HG03520 (cell line): ENCODE measurements at regions not wholly inside any gene's neighbourhood (a gene's known extent, or its start where the extent isn't known, plus 50 kb on each side); places are given as distances from the start of the nearest gene placed in this dataset.

ENCODE experiments used
- ATAC-seq: cut with Tn5 transposase; IDR thresholded peaks from one replicate; pipeline ENCODE4 v1.9.1; 2021; ENCODE audit warnings: mild to moderate bottlenecking, moderate library complexity; ENCODE audit not compliant: unreplicated experiment

GRCh38 chr9:89764217-89764616 lies 159.4 kb downstream of the GADD45G start:
- ATAC-seq: no peak

DNA sequence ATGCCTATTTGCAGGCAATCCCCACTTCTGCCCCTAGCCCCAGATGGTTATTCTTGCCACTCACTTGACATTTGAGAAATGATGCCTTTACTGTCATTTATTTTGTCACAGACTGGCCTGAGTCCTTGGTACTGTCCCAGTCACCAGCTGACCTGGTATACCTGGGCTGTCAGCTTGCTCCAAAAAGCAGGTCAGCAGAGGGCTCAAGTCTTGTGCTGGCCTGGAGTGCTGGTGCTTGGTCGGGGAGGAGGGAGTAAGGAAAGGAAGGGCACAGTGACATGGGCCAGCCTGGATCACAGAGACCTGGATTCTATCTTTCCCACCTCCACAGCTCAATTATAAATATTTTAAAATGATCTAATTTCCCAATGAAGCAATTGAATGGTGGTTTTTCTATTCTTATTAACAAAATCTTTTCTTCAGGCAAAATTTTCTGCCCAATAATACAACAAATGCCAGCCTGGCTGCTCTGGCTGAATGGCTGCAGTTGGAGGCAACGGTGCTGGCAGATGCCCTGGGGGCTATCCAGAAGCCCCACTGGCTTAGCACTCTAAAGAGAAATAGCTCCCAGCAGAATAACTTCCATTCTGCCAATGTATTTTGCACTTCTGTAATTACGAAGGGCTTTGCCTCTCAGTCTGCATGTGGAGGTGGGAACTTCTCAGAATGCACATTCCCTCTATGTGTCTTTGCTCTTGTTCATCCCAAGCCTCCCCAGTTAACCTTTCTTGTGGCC lies 160.6 kb downstream of the GADD45G start:
- ATAC-seq: no peak

GRCh38 chr9:89766991-89767390 lies 162.2 kb downstream of the GADD45G start:
- no peak for ATAC-seq

- ATAC-seq: no peak
Observed at GRCh38 chr9:89768051-89768450, 163.2 kb downstream of the GADD45G start.

GRCh38 chr9:89768650-89769071 lies 163.8 kb downstream of the GADD45G start:
- no peak for ATAC-seq

- ATAC-seq: no peak
Observed at GRCh38 chr9:89770531-89771174, 165.8 kb downstream of the GADD45G start.

DNA sequence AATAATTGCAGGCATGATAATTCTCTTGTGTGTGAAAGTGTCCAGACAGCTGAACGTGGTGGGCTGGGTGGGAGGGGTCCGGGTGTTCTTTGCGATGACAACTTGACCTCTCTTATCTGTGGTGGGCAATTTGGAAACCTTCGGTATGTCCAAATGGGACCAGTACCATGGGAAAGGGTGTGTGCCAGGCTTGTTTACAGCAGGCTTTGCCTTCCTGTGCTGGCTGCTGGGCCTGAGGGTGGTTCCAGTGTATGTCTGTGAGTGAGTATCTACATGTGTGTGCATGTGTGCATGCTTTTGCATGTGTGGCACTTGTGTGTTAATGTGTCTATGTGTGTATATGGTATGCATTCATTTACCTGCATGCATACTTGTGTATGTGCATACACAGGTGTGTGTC lies 166.4 kb downstream of the GADD45G start:
- ATAC-seq: no peak

DNA sequence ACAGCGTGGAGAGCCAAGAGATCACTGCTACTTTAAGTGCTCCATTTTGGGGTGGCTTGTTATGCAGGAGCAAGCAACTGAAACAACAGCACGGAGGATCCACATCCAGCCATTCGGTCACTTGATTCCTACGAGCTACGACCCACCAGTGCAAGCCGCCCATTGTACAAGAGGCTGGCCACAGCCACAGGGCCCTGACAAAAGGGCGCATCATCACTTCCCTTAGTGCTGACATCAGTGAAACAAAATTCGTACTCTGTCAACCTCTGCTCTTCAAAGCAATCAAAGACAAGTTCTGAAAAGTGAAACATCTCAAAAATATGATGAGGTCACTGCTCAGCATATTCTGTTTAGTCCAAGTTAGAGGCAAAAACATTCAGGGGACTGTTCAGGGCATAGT lies 168.4 kb downstream of the GADD45G start:
- ATAC-seq: no peak

DNA sequence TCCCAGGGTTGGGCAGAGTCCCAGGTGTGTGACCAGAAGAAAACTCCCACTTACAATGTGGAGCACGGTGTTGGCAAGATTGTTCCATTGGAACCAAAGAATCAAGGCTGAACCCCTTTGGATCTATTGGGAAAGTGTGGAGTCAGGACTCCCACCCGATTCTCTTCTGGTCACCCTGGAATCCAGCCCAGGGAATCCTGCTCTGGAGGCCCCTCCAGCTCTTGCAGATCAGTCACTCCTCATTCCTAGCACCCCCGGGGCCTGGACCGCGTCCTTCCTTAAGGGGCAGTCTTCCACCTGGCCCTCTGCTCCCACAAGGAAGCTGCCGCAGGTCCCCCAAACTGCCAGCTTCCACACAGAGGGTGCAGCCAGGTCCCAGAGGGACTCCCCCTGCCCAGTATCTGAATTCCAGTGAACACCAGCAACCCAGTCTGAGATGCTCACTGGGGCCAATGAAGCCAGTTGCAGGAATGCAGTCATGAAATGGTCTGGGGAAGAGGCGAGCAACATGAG lies 170.1 kb downstream of the GADD45G start:
- no peak for ATAC-seq

DNA sequence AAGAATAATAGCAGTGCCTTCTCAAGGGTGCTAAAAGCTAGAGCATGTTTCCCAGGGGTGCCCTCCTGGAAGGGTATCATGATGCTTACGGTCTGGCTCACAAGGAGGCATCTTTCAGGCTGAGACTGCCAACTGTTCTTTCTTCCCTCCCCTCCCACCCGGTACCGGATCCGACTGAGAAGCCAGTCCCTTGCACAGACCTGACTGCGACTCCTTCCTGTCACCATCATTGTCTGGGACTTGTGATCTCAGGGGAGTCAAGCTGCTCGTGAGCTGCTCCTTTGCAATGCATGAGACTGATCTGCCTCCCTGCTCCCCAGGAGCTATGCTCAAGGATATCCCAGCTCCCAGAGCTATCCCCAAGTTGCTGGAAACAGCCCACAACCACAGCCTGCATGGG lies 170.8 kb downstream of the GADD45G start:
- ATAC-seq: no peak

- no peak for ATAC-seq
Observed at GRCh38 chr9:89776795-89777525, 172.1 kb downstream of the GADD45G start.

- ATAC-seq: no peak
Observed at GRCh38 chr9:89777544-89777943, 172.7 kb downstream of the GADD45G start.

DNA sequence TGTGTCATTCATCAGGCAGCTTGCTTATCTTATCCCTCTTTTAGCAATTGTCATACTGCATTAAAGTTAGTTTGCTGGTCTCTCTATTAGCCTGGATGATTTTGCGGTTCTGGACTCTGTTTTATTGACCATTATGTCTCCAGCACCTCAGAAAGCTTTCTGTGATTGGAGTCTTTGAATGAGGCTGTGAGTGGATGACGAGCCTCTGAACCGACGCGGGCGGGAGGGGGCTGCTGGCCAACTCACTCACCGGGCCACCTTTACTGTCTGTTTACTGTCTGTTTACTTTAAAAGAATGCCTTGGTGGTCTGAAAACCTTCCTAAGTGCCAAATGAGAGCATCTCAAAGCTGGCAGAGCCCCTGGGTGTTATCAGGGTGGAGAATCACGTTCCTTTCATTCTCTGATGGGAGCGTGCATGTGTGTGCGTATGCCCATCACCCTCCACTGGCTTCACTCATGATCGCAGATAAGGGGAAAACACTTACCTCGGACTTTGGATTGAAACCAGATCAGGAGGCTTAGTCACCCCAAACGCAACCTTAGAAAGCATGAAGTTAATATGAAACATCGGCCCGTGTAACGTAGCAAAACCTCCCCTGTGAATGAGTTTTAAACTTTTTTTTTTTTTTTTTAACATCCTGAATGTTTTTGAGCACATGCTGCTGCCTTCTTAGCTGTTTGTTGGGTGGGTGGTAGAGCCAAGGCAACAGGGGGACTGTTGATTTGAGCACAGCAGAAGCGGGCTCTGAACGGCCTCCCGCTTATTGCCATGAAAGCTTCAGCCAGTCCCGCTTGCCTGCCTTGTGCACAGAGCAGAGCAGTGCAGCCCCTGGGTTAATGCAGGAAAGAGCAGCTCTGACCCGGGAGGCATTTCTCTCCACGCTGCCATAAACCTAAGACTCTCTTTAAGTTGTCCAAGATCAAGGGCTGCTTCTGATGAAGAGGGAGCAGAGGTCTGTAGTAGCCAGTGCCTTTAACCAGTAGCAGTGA lies 173.6 kb downstream of the GADD45G start:
- no peak for ATAC-seq

DNA sequence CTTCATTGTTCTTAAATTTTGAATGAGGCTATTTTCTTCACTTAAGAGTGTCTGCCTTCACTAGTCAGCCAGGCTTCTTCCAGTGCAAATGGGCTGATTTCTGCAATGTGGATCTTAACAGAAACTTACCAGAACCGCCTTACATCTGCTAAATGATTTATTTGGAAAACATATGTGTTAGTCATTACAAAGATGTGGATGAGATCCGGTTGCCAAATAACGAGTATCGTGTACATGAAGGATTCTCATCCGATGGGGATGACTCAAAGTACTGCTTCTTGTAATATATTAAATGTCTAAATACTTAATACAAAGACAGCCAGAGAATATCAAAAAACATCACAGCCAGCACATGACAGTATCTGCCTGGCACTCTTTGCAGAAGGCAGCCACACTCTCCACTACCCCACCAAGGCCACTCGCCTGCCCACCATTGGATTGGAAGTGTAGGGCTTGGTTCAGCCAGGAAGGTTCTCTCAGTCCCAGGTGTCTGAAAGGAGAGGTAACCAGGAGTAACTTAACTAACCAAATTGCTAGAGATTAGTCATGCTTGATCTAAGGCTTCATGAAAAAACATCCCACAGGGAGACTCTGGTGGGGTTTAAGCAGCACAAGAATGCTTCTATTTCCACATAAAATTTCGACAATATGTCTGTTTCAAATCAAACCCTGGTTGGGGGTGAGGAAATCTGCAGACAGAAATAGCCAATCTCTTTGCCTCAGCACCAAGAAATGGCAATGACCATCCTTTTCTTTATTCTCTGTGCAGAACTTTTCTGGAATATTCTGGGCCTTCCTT lies 174.8 kb downstream of the GADD45G start:
- ATAC-seq: no peak

DNA sequence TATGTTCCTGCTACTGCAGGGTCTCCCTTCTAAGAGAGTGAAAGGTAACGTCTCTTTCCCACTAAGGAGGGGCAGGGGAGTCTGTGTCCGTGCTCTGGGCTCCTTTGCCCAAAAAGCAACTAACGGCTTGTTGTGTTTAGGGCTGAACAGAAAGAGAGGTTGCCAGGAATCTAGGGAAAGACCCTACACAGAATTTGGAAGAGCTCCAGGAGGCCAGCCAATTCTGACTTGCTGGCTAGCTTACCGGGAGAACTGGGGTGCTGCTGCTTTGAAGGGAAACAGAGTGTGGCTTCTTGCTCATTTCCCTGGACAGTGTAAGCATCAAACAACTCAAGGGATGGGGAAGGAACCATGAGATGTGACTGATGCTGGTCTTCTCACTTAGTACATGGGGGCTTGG lies 176.1 kb downstream of the GADD45G start:
- ATAC-seq: no peak

GRCh38 chr9:89781838-89782540 lies 177.2 kb downstream of the GADD45G start:
- no peak for ATAC-seq

GRCh38 chr9:89786655-89787054 lies 181.8 kb downstream of the GADD45G start:
- ATAC-seq: no peak

- ATAC-seq: no peak
Observed at GRCh38 chr9:89787595-89787994, 182.8 kb downstream of the GADD45G start.

DNA sequence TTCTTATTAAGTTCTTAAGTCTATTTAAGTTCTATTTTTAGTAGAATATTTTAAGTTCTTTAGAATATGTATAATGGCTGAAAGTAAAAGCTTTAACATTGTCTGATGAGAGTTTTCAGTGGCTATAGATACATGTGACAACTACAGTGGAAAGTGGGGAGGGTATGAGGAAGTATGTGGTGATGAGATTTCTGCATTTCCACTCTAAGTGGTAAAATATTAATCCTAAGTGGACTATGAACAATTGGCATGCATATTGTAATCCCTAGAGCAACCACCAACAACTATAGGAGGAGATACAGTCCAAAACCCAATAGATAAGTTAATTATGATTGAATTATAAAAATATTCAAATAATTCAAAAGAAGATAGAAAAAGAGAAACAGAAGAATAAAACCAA lies 183.6 kb downstream of the GADD45G start:
- no peak for ATAC-seq
